ENCODE measurements at regions not wholly inside any gene's neighbourhood (a gene's known extent, or its start where the extent isn't known, plus 50 kb on each side); places are given as distances from the start of the nearest gene placed in this dataset.

DNA sequence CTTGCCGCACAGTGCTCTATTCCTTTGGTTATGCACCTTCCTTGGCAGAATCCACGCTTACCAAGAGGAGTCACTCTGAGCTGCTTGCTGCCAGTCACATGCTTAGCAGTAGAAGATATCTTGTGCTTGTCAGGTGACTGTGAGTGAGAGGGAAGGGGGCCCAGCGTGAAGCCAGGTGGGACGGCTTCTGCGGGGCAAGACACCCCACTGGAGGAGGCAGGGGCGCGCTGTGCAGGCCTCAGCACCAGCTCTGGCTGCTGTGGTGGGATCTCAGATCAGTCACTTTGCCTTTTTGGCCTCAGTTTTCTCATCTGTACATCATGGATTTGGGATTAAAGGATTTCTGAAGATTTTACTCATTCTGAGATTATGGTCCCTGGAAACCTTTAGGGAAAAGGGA, 63.9 kb upstream of the B3GAT1 start:
- TF ChIP-seq POLR2A (IDR thresholded peaks at IDR 0.05): no peak
- TF ChIP-seq, protein P1, sequence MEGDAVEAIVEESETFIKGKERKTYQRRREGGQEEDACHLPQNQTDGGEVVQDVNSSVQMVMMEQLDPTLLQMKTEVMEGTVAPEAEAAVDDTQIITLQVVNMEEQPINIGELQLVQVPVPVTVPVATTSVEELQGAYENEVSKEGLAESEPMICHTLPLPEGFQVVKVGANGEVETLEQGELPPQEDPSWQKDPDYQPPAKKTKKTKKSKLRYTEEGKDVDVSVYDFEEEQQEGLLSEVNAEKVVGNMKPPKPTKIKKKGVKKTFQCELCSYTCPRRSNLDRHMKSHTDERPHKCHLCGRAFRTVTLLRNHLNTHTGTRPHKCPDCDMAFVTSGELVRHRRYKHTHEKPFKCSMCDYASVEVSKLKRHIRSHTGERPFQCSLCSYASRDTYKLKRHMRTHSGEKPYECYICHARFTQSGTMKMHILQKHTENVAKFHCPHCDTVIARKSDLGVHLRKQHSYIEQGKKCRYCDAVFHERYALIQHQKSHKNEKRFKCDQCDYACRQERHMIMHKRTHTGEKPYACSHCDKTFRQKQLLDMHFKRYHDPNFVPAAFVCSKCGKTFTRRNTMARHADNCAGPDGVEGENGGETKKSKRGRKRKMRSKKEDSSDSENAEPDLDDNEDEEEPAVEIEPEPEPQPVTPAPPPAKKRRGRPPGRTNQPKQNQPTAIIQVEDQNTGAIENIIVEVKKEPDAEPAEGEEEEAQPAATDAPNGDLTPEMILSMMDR (IDR thresholded peaks at IDR 0.05): no peak

Data from uterus (tissue), 2 donors.